Psoas muscle (tissue), 7 donors: ENCODE measurements at regions not wholly inside any gene's neighbourhood (a gene's known extent, or its start where the extent isn't known, plus 50 kb on each side); places are given as distances from the start of the nearest gene placed in this dataset.

ENCODE experiments used
- ATAC-seq, 4 donors: fragments of 200-7000 bp; cut with Tn5 transposase; one replicate each; pipeline ENCODE4 v1.9.1; 2020; ENCODE audit warnings: moderate library complexity in 3 of 4, mild to moderate bottlenecking in 2 of 4
- DNase-seq, 2 donors: peaks; one replicate each; pipeline ENCODE4 v3.0.0-alpha.2; 2020
- H3K27ac ChIP-seq: fragments of 200-600 bp; one replicate; pipeline ENCODE4 v1.8.0; 2022
- H3K27me3 ChIP-seq, 3 donors: fragments of 200-600 bp in 1 of 3; one replicate each; pipeline versions ENCODE4 v1.6.1 to v1.8.0; 2013 to 2022; ENCODE audit warnings: low read length in 2 of 3, mild to moderate bottlenecking in 2 of 3, moderate library complexity in 1 of 3; ENCODE audit not compliant: insufficient read depth in 3 of 3
- H3K36me3 ChIP-seq, 2 donors: fragments of 200-600 bp in 1 of 2; one replicate each; pipeline versions ENCODE4 v1.6.1 to v1.8.0; 2013 to 2022; ENCODE audit warnings: low read depth in 1 of 2, mild to moderate bottlenecking in 1 of 2, moderate library complexity in 1 of 2; ENCODE audit not compliant: insufficient read depth in 1 of 2
- H3K4me1 ChIP-seq: fragments of 200-600 bp; one replicate; pipeline ENCODE4 v1.8.0; 2022
- H3K4me3 ChIP-seq: fragments of 200-600 bp; one replicate; pipeline ENCODE4 v1.8.0; 2022; ENCODE audit warnings: mild to moderate bottlenecking
- H3K9me3 ChIP-seq: fragments of 200-600 bp; one replicate; pipeline ENCODE4 v1.8.0; 2022
- CTCF ChIP-seq: fragments of 200-600 bp; IDR thresholded peaks from one replicate; pipeline ENCODE4 v1.8.0; 2022; ENCODE audit warnings: antibody characterized with exemption
- WGBS, 3 donors: extraction: QIAGEN DNeasy Blood & Tissue Kit; methylation state at CpG; one replicate each; pipeline versions ENCODE4 v1.1.6 to v1.1.7; 2013; 5-methylcytosine and 5-hydroxymethylcytosine counted together
- intact Hi-C, 2 donors: fragments of 100-400 bp; cut with DNase I; formaldehyde crosslinking; loops; one replicate each; pipeline versions ENCODE4 v1.11.0 to v1.14.2; 2022
- donor health status: healthy with polysubstance abuse.
- donor health status: DM: no; HTN: no; CAD: no; lungs with moderate emphysema.
- donor health status: Bipolar disorder and iron deficiency.
- donor health status: healthy.
- donor health status: DM: yes; HTN: yes; CAD: no.
- donor health status: DM: no; HTN: no; CAD: no.
- donor health status: DM: yes; HTN: yes; CAD: no.

- H3K27me3 ChIP-seq: no peaks in the 10 kb centered on the region
- 73 to 93% (median 83%) methylated on average over 1 of the region's 1 CpG for WGBS, 3 donors
- no peak for DNase-seq
- H3K9me3 ChIP-seq: peaks cover 9% of the 10 kb centered on the region
- H3K36me3 ChIP-seq: no peaks in the 10 kb centered on the region
- H3K27ac ChIP-seq: no peak overlapping the region
- intact Hi-C loops: no loop called here
- no peaks in the 10 kb centered on the region for H3K4me1 ChIP-seq
- ATAC-seq: no peak
- H3K4me3 ChIP-seq: no peak overlapping the region
- no peak for TF ChIP-seq CTCF
Observed at GRCh38 chr16:16945207-16945606, 525.6 kb downstream of the XYLT1 start.

- intact Hi-C loops: no loop called here
- WGBS, 3 donors: 20 to 22% (median 21%) methylated on average over 2 of the region's 2 CpGs
- H3K9me3 ChIP-seq: no peaks in the 10 kb centered on the region
- no peak for ATAC-seq
- no peak for TF ChIP-seq CTCF
- DNase-seq: no peak
- H3K27ac ChIP-seq: no peak overlapping the region
- no peaks in the 10 kb centered on the region for H3K27me3 ChIP-seq
- H3K4me3 ChIP-seq: no peak overlapping the region
- no peaks in the 10 kb centered on the region for H3K4me1 ChIP-seq
- H3K36me3 ChIP-seq: no peaks in the 10 kb centered on the region
Observed at GRCh38 chr16:16956376-16956775, 514.4 kb downstream of the XYLT1 start.

- TF ChIP-seq CTCF: no peak
- no peak overlapping the region for H3K27ac ChIP-seq
- H3K9me3 ChIP-seq: no peaks in the 10 kb centered on the region
- ATAC-seq: no peak
- no peaks in the 10 kb centered on the region for H3K36me3 ChIP-seq
- WGBS, 3 donors: 87 to 98% (median 90%) methylated on average over 2 of the region's 2 CpGs
- no peak overlapping the region for H3K4me3 ChIP-seq
- H3K4me1 ChIP-seq: no peaks in the 10 kb centered on the region
- no peak for DNase-seq
- no peaks in the 10 kb centered on the region for H3K27me3 ChIP-seq
- intact Hi-C loops: no loop called here
Observed at GRCh38 chr16:16960785-16961184, 510.0 kb downstream of the XYLT1 start.

GRCh38 chr16:16966439-16966838 lies 504.3 kb downstream of the XYLT1 start:
- 58 to 82% (median 73%) methylated on average over 2 of the region's 2 CpGs for WGBS, 3 donors
- ATAC-seq (no peak), DNase-seq (no peak)
- intact Hi-C loops: no loop called here
- H3K4me1 ChIP-seq: no peaks in the 10 kb centered on the region
- H3K4me3 ChIP-seq: no peak overlapping the region
- no peaks in the 10 kb centered on the region for H3K36me3 ChIP-seq
- no peaks in the 10 kb centered on the region for H3K9me3 ChIP-seq
- no peaks in the 10 kb centered on the region for H3K27me3 ChIP-seq
- no peak overlapping the region for H3K27ac ChIP-seq
- TF ChIP-seq CTCF: no peak

- Histone ChIP-seq H3K36me3 (no peaks in the 10 kb centered on the region), H3K4me3 (no peak overlapping the region), H3K27me3 (no peaks in the 10 kb centered on the region), H3K9me3 (no peaks in the 10 kb centered on the region), H3K4me1 (no peaks in the 10 kb centered on the region), H3K27ac (no peak overlapping the region)
- TF ChIP-seq CTCF: no peak
- DNase-seq (no peak), ATAC-seq (no peak)
- intact Hi-C loops: no loop called here
- WGBS, 3 donors: 89 to 96% (median 95%) methylated on average over 1 of the region's 1 CpG
Observed at GRCh38 chr16:16971042-16971441, 499.7 kb downstream of the XYLT1 start.
